Heart right ventricle (tissue), 16 donors: ENCODE measurements at regions not wholly inside any gene's neighbourhood (a gene's known extent, or its start where the extent isn't known, plus 50 kb on each side); places are given as distances from the start of the nearest gene placed in this dataset.
"Not testable (repeated sequence)": the region's sequence is repeated elsewhere in the genome, so short reads cannot be mapped to it uniquely, and the experiment has no call there.

ENCODE experiments used
- ATAC-seq, 8 donors: fragments of 200-7000 bp; cut with Tn5 transposase; one replicate each; pipeline ENCODE4 v1.9.1; 2020; ENCODE audit warnings: mild to moderate bottlenecking in 8 of 8, moderate library complexity in 8 of 8, moderate number of reproducible peaks in 1 of 8
- DNase-seq, 2 donors: peaks; one replicate each; pipeline ENCODE4 v3.0.0-alpha.2; 2020
- H3K27ac ChIP-seq, 10 donors: fragments of 200-600 bp; sonication (generic) in 2 of 10; one replicate each; pipeline versions ENCODE4 v1.5.0 to v1.8.0; 2020 to 2022; ENCODE audit warnings: mild to moderate bottlenecking in 3 of 10
- H3K27me3 ChIP-seq, 7 donors: fragments of 200-600 bp; one replicate each; pipeline ENCODE4 v1.8.0; 2021 to 2022; ENCODE audit warnings: mild to moderate bottlenecking in 2 of 7
- H3K36me3 ChIP-seq, 9 donors: fragments of 200-600 bp; sonication (generic) in 1 of 9; one replicate each; pipeline versions ENCODE4 v1.5.0 to v1.8.0; 2020 to 2022; ENCODE audit warnings: mild to moderate bottlenecking in 2 of 9
- H3K4me1 ChIP-seq, 9 donors: fragments of 200-600 bp; sonication (generic) in 1 of 9; one replicate each; pipeline versions ENCODE4 v1.5.0 to v1.8.0; 2020 to 2022; ENCODE audit warnings: mild to moderate bottlenecking in 4 of 9
- H3K4me3 ChIP-seq, 10 donors: fragments of 200-600 bp; sonication (generic) in 2 of 10; one replicate each; pipeline versions ENCODE4 v1.5.0 to v1.8.0; 2020 to 2022; ENCODE audit warnings: mild to moderate bottlenecking in 7 of 10, moderate library complexity in 2 of 10
- H3K9me3 ChIP-seq, 11 donors: fragments of 200-600 bp in 10 of 11; sonication (generic) in 2 of 11; one replicate each; pipeline versions ENCODE4 v1.5.0 to v1.8.0; 2013 to 2022; ENCODE audit warnings: mild to moderate bottlenecking in 2 of 11, control low read depth in 1 of 11, moderate library complexity in 1 of 11
- CTCF ChIP-seq, 9 donors: fragments of 200-600 bp; sonication (generic) in 2 of 9; IDR thresholded peaks; one replicate each; pipeline versions ENCODE4 v1.5.0 to v1.8.0; 2021 to 2022; ENCODE audit warnings: antibody characterized with exemption in 9 of 9, mild to moderate bottlenecking in 5 of 9, moderate library complexity in 1 of 9
- WGBS, 2 donors: extraction: QIAGEN DNeasy Blood & Tissue Kit; methylation state at CpG; one replicate each; pipeline ENCODE4 v1.1.7; 2013; ENCODE audit warnings: inconsistent platforms in 1 of 2; 5-methylcytosine and 5-hydroxymethylcytosine counted together
- intact Hi-C, 10 donors: fragments of 100-400 bp; cut with DNase I; formaldehyde crosslinking; loops; one replicate each; pipeline versions ENCODE4 v1.11.1 to v1.14.2; 2022
- donor health status: Arrhythmogenic right ventricular cardiomyopathy.
- donor health status: ischemic (EF 13 %, LVEDD 7.1; RV severe dilation, severe dysfunction).
- donor health status: healthy with polysubstance abuse.
- donor health status: DM: no; HTN: yes; CAD: no.
- donor health status: DM: no; HTN: no; CAD: no.
- donor health status: ischemic (EF 25% LVEDD 6.9; RV normal size, moderate dysfunction).
- donor health status: ischemic (EF 25% LVEDD 5.7; RV mildly dilated, moderate dysfunction).
- donor health status: healthy.
- donor health status: DM: yes; HTN: yes; CAD: no.
- donor health status: Ischemic cardiomyopathy.
- donor health status: ischemic (EF 35%, LVEDD 5.7; RV mildly dilated, moderate dysfunction).
- donor health status: nonischemic (EF 11% LVEDD 7.7; RV severe dilation, severe dysfunction).
- donor health status: DM: yes; HTN: yes; CAD: no.
- donor health status: PGD.
- donor health status: ischemic (EF 29% LVEDD 5.4; RV normal size, mild dysfunction).
- donor health status: nonischemic (EF 23%, LVEDD 6.1; RV moderate dilation, normal function).

- H3K9me3 ChIP-seq, H3K36me3 ChIP-seq, H3K4me3 ChIP-seq, DNase-seq, H3K4me1 ChIP-seq, intact Hi-C loops, H3K27ac ChIP-seq, H3K27me3 ChIP-seq, ATAC-seq: not testable (repeated sequence)
- 0% methylated on average over 4 of the region's 33 CpGs; no CpG with 5 or more reads in 1 of the 2 donors for WGBS, 2 donors
These were observed 279.9 kb downstream of the PLS3 start for GRCh38 chrX:115840729-115841409.

DNA sequence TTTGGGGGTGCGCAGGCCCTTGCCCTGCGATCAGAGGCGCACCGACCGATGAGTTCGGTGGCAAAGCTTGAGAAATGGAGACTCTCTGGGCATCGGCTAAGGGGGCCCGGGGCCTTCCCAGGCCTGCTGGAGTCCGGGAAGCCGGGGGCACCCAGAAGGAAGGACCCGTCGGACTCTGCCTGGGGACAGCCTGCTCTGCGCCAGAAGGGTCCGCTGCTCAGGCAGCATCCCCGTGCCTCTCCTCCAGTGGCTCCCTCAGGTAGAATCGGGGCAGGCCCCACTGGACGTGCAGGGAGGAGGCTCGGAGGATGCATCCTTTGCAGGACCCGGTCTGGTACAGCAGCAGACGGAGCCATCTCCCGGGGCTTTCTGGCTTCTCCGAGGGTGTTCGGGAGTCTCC, 290.0 kb downstream of the PLS3 start:
- intact Hi-C loops, ATAC-seq, H3K27ac ChIP-seq, DNase-seq, H3K9me3 ChIP-seq, H3K27me3 ChIP-seq, H3K4me3 ChIP-seq, H3K36me3 ChIP-seq, H3K4me1 ChIP-seq: not testable (repeated sequence)
- no CpG with 5 or more reads among the region's 23 CpGs for WGBS, 2 donors

GRCh38 chrX:115853260-115853659, 292.3 kb downstream of the PLS3 start:
- peak overlapping the region in 1 of 10 donors; percentile 28 for H3K4me3 ChIP-seq
- ATAC-seq, intact Hi-C loops, H3K27me3 ChIP-seq, H3K27ac ChIP-seq, H3K36me3 ChIP-seq, H3K9me3 ChIP-seq, DNase-seq, H3K4me1 ChIP-seq: not testable (repeated sequence)
- WGBS, 2 donors: 98% methylated on average over 11 of the region's 32 CpGs; no CpG with 5 or more reads in 1 of the 2 donors

DNA sequence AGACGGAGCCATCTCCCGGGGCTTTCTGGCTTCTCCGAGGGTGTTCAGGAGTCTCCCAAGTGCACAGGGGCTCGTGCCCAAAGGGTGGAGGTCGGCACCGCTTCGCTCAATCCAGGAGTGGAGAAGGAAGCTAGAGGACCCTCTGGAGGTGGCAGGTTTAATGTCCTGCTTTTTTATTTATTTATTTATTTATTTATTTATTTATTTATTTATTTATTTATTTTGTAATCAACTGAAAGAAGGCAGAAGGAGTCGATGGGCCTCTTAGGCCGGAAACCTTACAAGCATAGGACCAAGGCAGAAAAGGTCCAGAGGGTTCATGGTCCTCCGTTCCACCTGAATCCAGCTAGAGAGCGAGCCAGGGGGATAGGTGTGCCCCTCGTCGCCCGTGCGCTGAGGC, 289.4 kb upstream of the AGTR2 start:
- not testable (repeated sequence) for ATAC-seq

GRCh38 chrX:115884121-115884520, 286.4 kb upstream of the AGTR2 start:
- not testable (repeated sequence) for H3K9me3 ChIP-seq, ATAC-seq
- no CpG with 5 or more reads among the region's 13 CpGs for WGBS, 2 donors

More for the DNA sequence above, 289.4 kb upstream of the AGTR2 start:
- intact Hi-C loops, H3K36me3 ChIP-seq, H3K27ac ChIP-seq, DNase-seq, H3K4me1 ChIP-seq, H3K27me3 ChIP-seq, H3K9me3 ChIP-seq, H3K4me3 ChIP-seq: not testable (repeated sequence)
- WGBS, 2 donors: 95 to 100% methylated on average over 1 of the region's 15 CpGs

GRCh38 chrX:115888041-115888440, 282.5 kb upstream of the AGTR2 start:
- Histone ChIP-seq H3K4me3 (peak overlapping the region in 3 of 10 donors; percentile 29 to 49 (median 47)), H3K27ac (peak overlapping the region in 3 of 10 donors; percentile 84 to 91 (median 87))
- H3K27me3 ChIP-seq, H3K4me1 ChIP-seq, DNase-seq, H3K9me3 ChIP-seq, H3K36me3 ChIP-seq, ATAC-seq, intact Hi-C loops: not testable (repeated sequence)
- peak in 2 of 9 donors; percentile 16 to 22 for TF ChIP-seq CTCF (IDR thresholded peaks at IDR 0.05)
- WGBS, 2 donors: 100% methylated on average over 7 of the region's 29 CpGs; no CpG with 5 or more reads in 1 of the 2 donors

More at GRCh38 chrX:115884121-115884520, 286.4 kb upstream of the AGTR2 start:
- H3K4me3 ChIP-seq, H3K36me3 ChIP-seq, H3K4me1 ChIP-seq, intact Hi-C loops, H3K27me3 ChIP-seq, H3K27ac ChIP-seq, DNase-seq: not testable (repeated sequence)

DNA sequence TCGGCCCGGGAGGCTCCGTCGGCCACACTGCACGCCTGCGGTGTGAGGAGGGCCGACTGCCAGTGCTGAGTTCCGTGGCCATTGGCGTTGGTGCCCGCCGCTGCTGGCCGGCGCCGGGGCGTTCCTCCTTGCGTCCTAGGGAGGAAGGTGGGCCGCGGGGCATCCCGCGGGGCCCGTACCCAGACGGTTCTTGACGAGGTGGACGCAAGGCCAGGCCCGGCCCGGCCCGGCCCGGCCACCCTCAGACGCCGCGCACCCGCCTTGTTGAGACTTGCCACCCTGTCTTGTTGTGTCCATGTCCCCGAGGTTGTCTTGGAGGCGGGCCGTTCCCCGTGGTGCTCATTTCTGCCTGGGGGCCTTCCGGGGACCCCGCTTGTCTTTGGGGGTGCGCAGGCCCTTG, 282.0 kb upstream of the AGTR2 start:
- H3K27ac ChIP-seq: not testable (repeated sequence)

More for the DNA sequence above, 282.0 kb upstream of the AGTR2 start:
- H3K4me1 ChIP-seq, H3K27me3 ChIP-seq, intact Hi-C loops, ATAC-seq, H3K36me3 ChIP-seq, DNase-seq, H3K9me3 ChIP-seq: not testable (repeated sequence)
- H3K4me3 ChIP-seq: peak overlapping the region in 1 of 10 donors; percentile 28
- WGBS, 2 donors: no CpG with 5 or more reads among the region's 39 CpGs
